GM18907 (cell line): ENCODE measurements at regions not wholly inside any gene's neighbourhood (a gene's known extent, or its start where the extent isn't known, plus 50 kb on each side); places are given as distances from the start of the nearest gene placed in this dataset.
"Not testable (repeated sequence)": the region's sequence is repeated elsewhere in the genome, so short reads cannot be mapped to it uniquely, and the experiment has no call there.

Experiments
- ATAC-seq: cut with Tn5 transposase; IDR thresholded peaks from one replicate; pipeline ENCODE4 v1.9.1; 2021; ENCODE audit warnings: mild to moderate bottlenecking, moderate library complexity; ENCODE audit not compliant: unreplicated experiment

- ATAC-seq = no peak
Observed at GRCh38 chr2:13779996-13780395, 852.5 kb upstream of the LRATD1 start.

DNA sequence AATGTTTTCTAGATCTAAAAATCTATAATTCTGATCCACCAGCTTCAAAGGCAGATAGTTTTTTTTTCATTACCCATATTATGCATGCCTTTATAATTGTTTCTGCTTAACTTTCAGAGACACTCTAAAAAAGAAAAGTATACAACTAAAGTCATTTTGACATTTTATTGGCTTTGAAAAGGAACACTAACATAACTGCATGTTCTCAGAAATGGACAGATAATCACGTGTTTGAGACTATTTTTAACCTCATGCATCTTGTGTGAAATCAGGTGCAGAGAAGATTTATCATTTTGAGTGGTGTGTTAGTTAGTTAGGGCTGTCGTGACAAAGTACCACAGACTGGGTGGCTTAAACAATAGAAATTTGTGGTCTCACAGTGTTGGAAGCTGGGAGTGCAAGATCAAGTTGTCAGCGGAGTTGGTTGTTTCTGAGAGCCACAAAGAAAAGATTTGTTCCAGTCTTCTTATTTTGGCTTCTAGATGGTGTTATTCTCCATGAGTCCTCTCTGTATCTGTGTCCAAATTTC lies 841.4 kb upstream of the LRATD1 start:
- no peak for ATAC-seq

DNA sequence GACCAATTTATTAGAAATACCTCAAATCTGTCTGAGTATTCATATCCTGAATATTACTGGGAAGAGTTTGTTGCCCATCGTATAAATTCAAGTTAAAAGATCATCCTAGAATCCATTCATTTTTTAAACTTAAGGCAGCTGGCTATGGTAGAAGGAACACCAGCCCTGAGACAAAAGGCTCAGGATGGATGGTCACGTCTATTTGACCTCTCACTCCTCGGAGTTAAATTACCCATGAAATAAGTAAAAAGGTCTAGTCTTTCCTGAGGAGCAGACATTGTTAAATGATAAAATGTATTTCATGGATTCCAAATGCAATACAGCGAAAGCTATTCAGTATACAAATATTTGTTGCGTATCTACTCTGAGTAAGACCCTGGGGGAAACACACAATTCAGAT lies 826.0 kb upstream of the LRATD1 start:
- ATAC-seq = no peak

DNA sequence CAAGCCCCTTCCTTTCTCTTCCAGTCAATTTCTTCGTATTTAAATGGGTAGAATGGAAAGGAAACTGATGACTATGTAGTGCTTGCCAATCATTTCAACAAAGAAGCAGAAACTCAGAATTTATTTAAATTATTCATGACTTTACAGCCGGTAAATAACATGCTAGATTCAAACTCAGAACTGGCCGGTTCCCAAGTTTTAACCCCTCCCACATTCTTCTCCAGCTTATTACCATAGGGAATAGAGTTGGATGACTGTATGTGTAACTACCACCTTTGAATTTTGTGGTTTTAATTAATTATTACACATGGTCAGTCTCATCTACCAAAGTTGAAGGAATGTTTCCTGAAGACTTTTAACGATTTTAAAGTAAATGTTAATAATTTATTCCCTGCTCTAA lies 819.3 kb upstream of the LRATD1 start:
- ATAC-seq = no peak

DNA sequence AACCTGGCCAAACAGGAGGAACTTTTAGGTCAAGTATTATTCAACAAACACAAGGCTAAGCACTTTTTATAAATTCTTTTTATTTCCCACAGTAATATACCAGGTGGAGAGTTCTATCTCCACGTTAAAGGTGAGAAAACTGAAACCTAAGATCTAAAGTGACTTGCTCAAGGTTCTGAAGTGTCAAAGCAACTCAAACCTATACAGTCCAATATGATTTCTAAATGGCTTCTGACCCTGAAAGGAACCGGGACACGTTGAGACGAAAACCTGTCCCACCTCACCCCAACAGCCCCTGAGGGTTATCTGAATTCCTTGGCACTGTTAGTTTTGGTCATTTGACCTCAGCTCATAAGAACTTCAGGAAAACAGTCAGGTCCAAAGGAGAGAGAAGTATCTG lies 814.5 kb upstream of the LRATD1 start:
- no peak for ATAC-seq

- ATAC-seq = no peak
Observed at GRCh38 chr2:13819896-13820295, 812.6 kb upstream of the LRATD1 start.

DNA sequence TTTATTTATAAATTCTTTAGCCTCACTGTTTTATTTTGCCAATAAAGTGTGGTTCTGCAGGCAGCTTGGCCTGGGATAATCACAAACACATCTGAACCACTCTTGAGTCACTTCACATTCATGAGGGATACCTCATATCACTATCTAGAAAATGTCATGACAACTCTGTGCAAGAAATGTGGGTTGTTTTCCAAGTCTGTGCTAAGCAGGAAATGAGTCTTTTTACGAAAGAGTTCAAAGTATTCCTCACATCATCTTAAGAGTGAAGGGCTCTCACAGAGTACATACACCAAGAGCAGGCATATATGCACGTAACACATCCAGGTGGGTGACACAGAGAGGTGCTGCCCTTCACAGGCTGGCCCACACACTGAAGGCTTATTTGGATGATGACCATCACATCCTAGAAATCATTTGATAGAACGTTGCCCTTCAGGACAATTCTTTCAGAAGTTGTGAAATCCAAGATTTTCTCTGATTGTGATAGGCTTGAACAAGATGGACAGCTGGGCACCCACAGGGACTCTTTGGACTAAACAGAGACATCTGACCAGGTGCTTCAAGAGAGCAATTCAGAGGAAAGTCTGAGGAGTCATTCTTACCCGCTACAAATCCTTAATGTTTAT lies 811.1 kb upstream of the LRATD1 start:
- no peak for ATAC-seq

GRCh38 chr2:13822365-13822764 lies 810.2 kb upstream of the LRATD1 start:
- no peak for ATAC-seq

GRCh38 chr2:13826314-13826853 lies 806.1 kb upstream of the LRATD1 start:
- no peak for ATAC-seq

DNA sequence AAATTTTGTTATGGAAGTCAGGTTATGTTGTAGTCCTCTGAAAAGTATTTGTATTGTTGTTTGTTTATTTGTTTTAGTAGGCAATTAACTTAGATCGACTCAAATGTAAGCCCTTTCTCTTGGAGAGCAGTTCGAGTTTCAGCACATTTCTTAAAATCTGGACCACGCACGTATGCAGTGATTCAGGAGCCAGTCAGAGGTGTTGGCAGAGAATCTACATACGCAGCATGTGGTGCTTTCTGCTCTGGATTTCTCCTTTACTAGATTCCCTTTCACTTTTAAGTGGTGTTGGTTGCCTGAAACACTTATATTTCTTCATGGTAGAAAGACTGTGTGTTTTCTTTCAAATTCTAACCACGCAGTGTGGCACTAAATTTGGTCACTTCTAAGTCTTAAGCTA lies 773.9 kb upstream of the LRATD1 start:
- ATAC-seq = no peak

- not testable (repeated sequence) for ATAC-seq
Observed at GRCh38 chr2:13868275-13868674, 764.2 kb upstream of the LRATD1 start.

DNA sequence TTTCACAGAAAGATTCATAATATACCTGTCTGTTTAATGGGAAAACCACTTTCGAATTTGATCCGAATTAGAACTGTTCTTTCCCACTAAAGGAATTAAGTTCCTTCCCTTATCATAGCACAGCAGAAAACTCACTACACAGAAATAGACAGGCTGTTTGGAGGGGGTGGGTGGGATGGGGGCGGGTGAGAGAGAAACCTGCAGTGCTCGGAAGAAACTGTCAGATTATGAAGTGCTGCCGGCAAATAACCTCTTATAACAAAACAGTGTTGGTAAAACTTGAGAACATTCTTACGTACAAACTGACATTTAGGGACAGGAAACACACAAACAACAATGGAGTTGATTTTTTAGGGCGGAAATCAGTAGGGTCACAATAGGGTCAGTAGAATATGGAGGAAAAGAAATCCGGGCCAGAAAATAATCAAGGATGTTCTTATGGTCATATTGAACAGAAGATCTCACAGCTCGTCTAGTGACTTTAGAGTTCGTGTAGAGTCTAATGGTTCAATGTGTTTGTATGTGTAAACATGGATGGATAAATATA lies 756.0 kb upstream of the LRATD1 start:
- ATAC-seq = no peak

GRCh38 chr2:13877571-13877970 lies 754.9 kb upstream of the LRATD1 start:
- no peak for ATAC-seq

DNA sequence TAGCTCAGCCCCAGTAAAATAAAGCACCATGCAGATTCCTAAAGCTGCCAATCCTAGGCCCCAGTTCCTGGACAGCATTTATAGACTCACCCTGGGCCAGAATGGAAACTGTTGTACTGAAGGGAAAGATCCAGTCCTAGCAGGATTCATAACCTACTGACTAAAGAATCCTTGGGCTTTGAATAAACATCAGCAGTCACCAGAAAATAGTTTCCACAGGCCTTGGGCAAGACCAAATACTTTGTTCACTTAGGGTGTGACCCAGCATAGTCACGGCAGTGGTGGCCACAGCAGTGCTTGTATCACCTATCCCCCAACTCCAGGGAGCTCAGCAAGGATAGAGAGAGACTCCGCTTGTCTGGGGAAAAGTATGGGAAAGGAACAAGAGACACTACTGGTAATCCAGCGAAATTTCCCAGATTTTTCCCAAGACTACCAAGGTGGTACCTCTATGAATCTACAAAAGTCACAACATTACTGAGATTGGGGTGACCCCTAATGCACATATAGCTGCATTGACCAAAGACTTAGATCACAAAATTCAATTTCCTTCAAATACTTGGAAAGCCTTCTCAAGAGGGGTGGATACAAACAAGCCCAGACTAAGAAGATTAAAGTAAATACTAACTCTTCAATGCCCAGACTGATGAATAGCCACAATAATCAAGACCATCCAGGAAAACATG lies 748.1 kb upstream of the LRATD1 start:
- ATAC-seq = no peak

DNA sequence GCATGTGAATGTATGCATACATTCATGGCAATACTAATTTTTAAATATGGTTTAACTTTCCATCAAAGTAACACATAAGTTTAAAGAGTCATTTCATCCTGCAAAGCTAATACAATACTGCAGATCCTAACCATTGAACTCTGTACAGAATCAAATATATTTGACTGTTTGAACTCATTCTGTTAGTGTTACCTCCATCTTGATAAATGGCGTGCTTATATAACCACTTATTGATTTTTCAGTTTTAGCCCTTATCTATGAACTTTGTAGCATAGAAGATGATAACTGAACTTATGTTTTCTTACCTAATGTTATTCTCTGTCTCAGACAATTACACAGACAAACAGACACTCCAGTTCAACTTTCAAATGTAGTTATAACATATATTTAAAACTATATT lies 731.0 kb upstream of the LRATD1 start:
- no peak for ATAC-seq

GRCh38 chr2:13905831-13906230 lies 726.7 kb upstream of the LRATD1 start:
- no peak for ATAC-seq

GRCh38 chr2:13916066-13916465 lies 716.5 kb upstream of the LRATD1 start:
- ATAC-seq = no peak

DNA sequence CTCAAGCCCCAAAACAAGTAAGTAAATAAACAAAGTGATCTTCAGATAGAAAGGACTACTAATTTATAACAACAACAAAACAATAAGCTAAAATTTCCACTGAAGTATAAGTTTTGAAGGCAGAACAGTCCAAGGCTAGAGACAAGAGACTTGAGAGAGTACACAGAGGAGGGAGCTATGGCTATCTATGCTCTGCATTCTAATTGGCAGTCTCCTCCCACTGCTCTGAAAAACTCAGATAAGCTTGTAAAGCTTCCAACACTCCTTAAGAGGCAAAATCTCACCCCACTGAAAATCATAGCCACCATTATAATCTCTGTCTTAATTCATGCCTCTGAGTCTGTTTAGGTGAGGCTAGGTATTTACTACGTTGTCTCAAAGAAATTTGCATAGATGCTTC lies 714.6 kb upstream of the LRATD1 start:
- ATAC-seq = no peak

- ATAC-seq = no peak
Observed at GRCh38 chr2:13919981-13920382, 712.5 kb upstream of the LRATD1 start.

- no peak for ATAC-seq
Observed at GRCh38 chr2:13921245-13921644, 711.3 kb upstream of the LRATD1 start.

DNA sequence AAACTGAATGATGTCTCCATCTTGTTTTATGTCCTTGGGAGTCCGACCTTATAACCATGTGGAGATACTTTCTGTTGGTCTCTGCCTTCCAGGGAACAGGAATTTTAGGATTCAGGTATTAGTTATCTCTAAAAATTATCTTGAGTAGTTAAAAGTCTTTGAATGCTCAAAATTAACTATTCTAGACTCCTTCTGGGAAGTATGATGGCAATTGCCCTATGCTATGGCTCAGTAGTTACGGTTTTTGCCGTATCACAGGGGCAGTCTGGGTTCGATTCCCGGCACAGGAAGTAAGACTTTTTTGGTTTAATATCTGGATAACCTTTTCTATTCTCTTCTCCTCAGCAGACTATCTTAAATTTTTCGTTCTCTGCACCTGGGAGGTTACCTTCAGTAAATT lies 708.7 kb upstream of the LRATD1 start:
- no peak for ATAC-seq

- ATAC-seq = no peak
Observed at GRCh38 chr2:13942111-13942510, 690.4 kb upstream of the LRATD1 start.
